Ishikawa (cell line): ENCODE measurements at regions not wholly inside any gene's neighbourhood (a gene's known extent, or its start where the extent isn't known, plus 50 kb on each side); places are given as distances from the start of the nearest gene placed in this dataset.

Experiments
- CEBPB ChIP-seq: IDR thresholded peaks from 2 replicates; pipeline ENCODE4 v1.6.1; 2012
- CREB1 ChIP-seq: IDR thresholded peaks from 2 replicates; pipeline ENCODE4 v1.6.1; 2012; ENCODE audit warnings: low read depth
- EGR1 ChIP-seq: IDR thresholded peaks from 2 replicates; pipeline ENCODE4 v1.6.1; 2012
- EP300 ChIP-seq: IDR thresholded peaks from 2 replicates; pipeline ENCODE4 v1.6.1; 2012; ENCODE audit warnings: borderline replicate concordance
- FOXM1 ChIP-seq: IDR thresholded peaks from 2 replicates; pipeline ENCODE4 v1.6.1; 2012; ENCODE audit warnings: low read depth, borderline replicate concordance
- NFIC ChIP-seq: IDR thresholded peaks from 2 replicates; pipeline ENCODE4 v1.6.1; 2012
- RAD21 ChIP-seq: IDR thresholded peaks from 2 replicates; pipeline ENCODE4 v1.6.1; 2012; ENCODE audit warnings: low read depth
- REST ChIP-seq: IDR thresholded peaks from 2 replicates; pipeline ENCODE4 v1.6.1; 2012; ENCODE audit warnings: low read depth, mild to moderate bottlenecking
- TAF1 ChIP-seq: IDR thresholded peaks from 2 replicates; pipeline ENCODE4 v1.6.1; 2012; ENCODE audit warnings: low read depth, mild to moderate bottlenecking
- TCF12 ChIP-seq: IDR thresholded peaks from 2 replicates; pipeline ENCODE4 v1.6.1; 2012; ENCODE audit warnings: low read depth
- TEAD4 ChIP-seq: IDR thresholded peaks from 2 replicates; pipeline ENCODE4 v1.6.1; 2012
- YY1 ChIP-seq: IDR thresholded peaks from 2 replicates; pipeline ENCODE4 v1.6.1; 2012; ENCODE audit warnings: low read depth
- ZBTB7A ChIP-seq: IDR thresholded peaks from 2 replicates; pipeline ENCODE4 v1.6.1; 2012; ENCODE audit warnings: low read depth
- TF ChIP-seq, protein P1 (sequence below): IDR thresholded peaks from 2 replicates; pipeline ENCODE4 v1.6.1; 2012
- TF ChIP-seq, protein P2 (sequence below): IDR thresholded peaks from 2 replicates; pipeline ENCODE4 v1.6.1; 2012

- TF ChIP-seq EGR1: no peak
- TF ChIP-seq, protein P1, sequence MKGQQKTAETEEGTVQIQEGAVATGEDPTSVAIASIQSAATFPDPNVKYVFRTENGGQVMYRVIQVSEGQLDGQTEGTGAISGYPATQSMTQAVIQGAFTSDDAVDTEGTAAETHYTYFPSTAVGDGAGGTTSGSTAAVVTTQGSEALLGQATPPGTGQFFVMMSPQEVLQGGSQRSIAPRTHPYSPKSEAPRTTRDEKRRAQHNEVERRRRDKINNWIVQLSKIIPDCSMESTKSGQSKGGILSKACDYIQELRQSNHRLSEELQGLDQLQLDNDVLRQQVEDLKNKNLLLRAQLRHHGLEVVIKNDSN: no peak
- TF ChIP-seq EP300: peak; percentile 32; the same call in 1 of the 2 replicates
- TF ChIP-seq, protein P2, sequence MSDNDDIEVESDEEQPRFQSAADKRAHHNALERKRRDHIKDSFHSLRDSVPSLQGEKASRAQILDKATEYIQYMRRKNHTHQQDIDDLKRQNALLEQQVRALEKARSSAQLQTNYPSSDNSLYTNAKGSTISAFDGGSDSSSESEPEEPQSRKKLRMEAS: no peak
- TF ChIP-seq TCF12: no peak
- TF ChIP-seq TEAD4: peak; percentile 34; the same call in 1 of the 2 replicates
- TF ChIP-seq TAF1: no peak
- no peak for TF ChIP-seq RAD21
- TF ChIP-seq CREB1: no peak
- TF ChIP-seq ZBTB7A: no peak
- peak; percentile 43 for TF ChIP-seq CEBPB
- TF ChIP-seq REST: no peak
- TF ChIP-seq NFIC: peak; percentile 82
- TF ChIP-seq FOXM1: no peak
- TF ChIP-seq YY1: no peak
These were observed 216.7 kb upstream of the TMTC1 start for GRCh38 chr12:30000401-30000800.

DNA sequence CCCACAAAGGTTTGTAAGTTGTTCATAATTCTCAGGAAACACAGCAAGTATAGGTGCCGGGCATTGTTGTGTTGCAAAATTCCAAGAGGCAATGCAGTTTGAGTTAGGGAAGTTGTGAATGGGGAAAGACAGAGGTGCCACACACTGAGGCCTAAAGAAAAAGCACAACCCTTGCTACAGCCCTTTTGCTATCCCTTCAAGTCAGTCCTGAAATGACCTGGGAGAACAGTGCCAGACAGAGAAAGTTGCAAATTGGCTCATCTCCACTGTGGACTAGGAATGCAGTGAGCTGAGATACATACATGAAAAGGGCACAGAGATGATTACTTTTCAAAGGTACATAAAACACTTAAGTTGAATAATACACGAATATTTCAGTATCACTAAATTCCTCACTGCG, 213.3 kb upstream of the TMTC1 start:
- TF ChIP-seq, protein P2: no peak
- TF ChIP-seq REST: peak; percentile 66; the same call in 1 of the 2 replicates
- TF ChIP-seq CREB1: no peak
- TF ChIP-seq YY1: no peak
- no peak for TF ChIP-seq TCF12

DNA sequence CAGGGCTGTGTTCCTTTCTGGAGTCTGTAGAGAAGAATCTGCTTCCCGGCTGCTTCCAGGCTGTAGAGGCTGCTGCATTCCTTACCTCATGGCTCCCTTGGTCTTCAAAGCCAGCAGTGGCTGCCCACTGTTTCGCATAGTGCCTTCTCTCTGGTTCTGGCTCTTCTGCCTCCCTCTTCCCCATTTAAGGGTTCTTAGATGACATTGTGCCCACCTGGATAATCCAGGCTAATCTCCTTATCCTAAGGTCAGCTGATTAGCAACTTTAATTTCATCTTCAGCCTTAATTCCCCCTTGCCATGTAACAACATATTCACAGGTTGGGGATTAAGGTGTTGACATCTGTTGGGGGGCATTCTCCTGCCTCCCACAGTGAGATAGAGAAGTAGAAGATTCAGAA, 208.6 kb upstream of the TMTC1 start:
- TF ChIP-seq CREB1: no peak
- TF ChIP-seq, protein P1: no peak
- no peak for TF ChIP-seq TEAD4
- no peak for TF ChIP-seq YY1
- TF ChIP-seq, protein P2: no peak
- no peak for TF ChIP-seq NFIC

DNA sequence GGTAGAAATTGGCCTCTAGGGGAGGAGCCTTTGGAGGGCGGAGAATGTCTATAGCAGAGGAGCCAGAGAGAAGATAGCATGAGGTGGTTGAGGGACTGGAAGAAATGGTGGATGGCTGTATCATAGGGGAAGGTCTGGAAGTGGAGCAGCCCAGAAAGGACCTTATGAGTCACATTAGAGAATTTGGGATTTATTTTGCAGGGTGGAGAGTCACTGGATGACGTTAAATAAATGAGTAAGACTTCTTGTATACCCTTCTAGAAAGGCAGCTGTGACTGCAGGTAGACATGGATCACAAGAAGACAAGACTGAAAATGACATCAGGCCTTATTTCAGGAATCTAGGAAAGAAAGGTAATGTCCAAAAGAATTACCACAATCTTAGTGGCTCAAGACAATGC, 208.2 kb upstream of the TMTC1 start:
- TF ChIP-seq YY1 (no peak), EP300 (no peak), NFIC (no peak), CEBPB (no peak), EGR1 (no peak), REST (no peak), ZBTB7A (no peak), TAF1 (no peak), TCF12 (no peak), RAD21 (no peak), CREB1 (no peak), TEAD4 (no peak), FOXM1 (no peak)
- TF ChIP-seq, protein P1: no peak
- TF ChIP-seq, protein P2: no peak
